Chondrocyte (in vitro differentiated cells): ENCODE measurements at regions not wholly inside any gene's neighbourhood (a gene's known extent, or its start where the extent isn't known, plus 50 kb on each side); places are given as distances from the start of the nearest gene placed in this dataset.

Source experiments
- DNase-seq: peaks from one replicate; pipeline ENCODE4 v3.0.0; 2021; ENCODE audit warnings: mixed read lengths, low spot score
- H3K27ac Mint-ChIP-seq: one replicate; pipeline ENCODE4 v1.8.0; 2021; ENCODE audit warnings: mild to moderate bottlenecking, moderate library complexity, mixed read lengths; ENCODE audit not compliant: unreplicated experiment
- H3K27me3 Mint-ChIP-seq: 2 replicates; pipeline ENCODE4 v1.8.0; 2021; ENCODE audit warnings: low read depth, mixed read lengths
- H3K36me3 Mint-ChIP-seq: 2 replicates; pipeline ENCODE4 v1.8.0; 2021; ENCODE audit warnings: low read depth, mixed read lengths
- H3K4me1 Mint-ChIP-seq: 2 replicates; pipeline ENCODE4 v1.8.0; 2021; ENCODE audit warnings: low read depth, mild to moderate bottlenecking, mixed read lengths
- H3K4me3 Mint-ChIP-seq: one replicate; pipeline ENCODE4 v1.8.0; 2021; ENCODE audit warnings: mild to moderate bottlenecking, moderate library complexity, mixed read lengths; ENCODE audit not compliant: unreplicated experiment
- H3K9me3 Mint-ChIP-seq: 2 replicates; pipeline ENCODE4 v1.8.0; 2021; ENCODE audit warnings: low read depth, mixed read lengths
- CTCF ChIP-seq: fragments of 200-600 bp; sonication (generic); IDR thresholded peaks from 2 replicates; pipeline ENCODE4 v1.5.0; 2021; ENCODE audit warnings: antibody characterized with exemption, mild to moderate bottlenecking, moderate library complexity

- Mint-ChIP-seq H3K27me3 (peaks cover 4% of the 10 kb centered on the region), H3K4me1 (no peaks in the 10 kb centered on the region), H3K36me3 (no peaks in the 10 kb centered on the region), H3K4me3 (no peak overlapping the region), H3K9me3 (peaks cover 2% of the 10 kb centered on the region), H3K27ac (no peak overlapping the region)
- no peak for DNase-seq
- no peak for TF ChIP-seq CTCF
Measured at GRCh38 chr18:54004828-54005227, 219.6 kb downstream of the MBD2 start.

GRCh38 chr18:54003195-54003594, 221.3 kb downstream of the MBD2 start:
- Mint-ChIP-seq H3K27me3 (peaks cover 4% of the 10 kb centered on the region), H3K9me3 (peaks cover 2% of the 10 kb centered on the region), H3K27ac (no peak overlapping the region), H3K36me3 (no peaks in the 10 kb centered on the region), H3K4me3 (no peak overlapping the region), H3K4me1 (no peaks in the 10 kb centered on the region)
- DNase-seq = no peak
- TF ChIP-seq CTCF = no peak

GRCh38 chr18:53997064-53997463, 227.4 kb downstream of the MBD2 start:
- H3K9me3 Mint-ChIP-seq = no peaks in the 10 kb centered on the region
- no peaks in the 10 kb centered on the region for H3K27me3 Mint-ChIP-seq
- H3K27ac Mint-ChIP-seq = no peak overlapping the region
- no peak overlapping the region for H3K4me3 Mint-ChIP-seq
- H3K36me3 Mint-ChIP-seq = no peaks in the 10 kb centered on the region
- TF ChIP-seq CTCF = no peak
- no peaks in the 10 kb centered on the region for H3K4me1 Mint-ChIP-seq
- DNase-seq = no peak

- Mint-ChIP-seq H3K9me3 (no peaks in the 10 kb centered on the region), H3K4me3 (no peak overlapping the region), H3K27me3 (no peaks in the 10 kb centered on the region), H3K27ac (no peak overlapping the region), H3K36me3 (no peaks in the 10 kb centered on the region), H3K4me1 (peaks cover 2% of the 10 kb centered on the region)
- TF ChIP-seq CTCF = no peak
- DNase-seq = no peak
Measured at GRCh38 chr18:53994016-53994415, 230.5 kb downstream of the MBD2 start.

GRCh38 chr18:53991805-53992204, 232.7 kb downstream of the MBD2 start:
- no peaks in the 10 kb centered on the region for H3K27me3 Mint-ChIP-seq
- no peaks in the 10 kb centered on the region for H3K9me3 Mint-ChIP-seq
- H3K4me1 Mint-ChIP-seq = peaks cover 2% of the 10 kb centered on the region
- no peak for DNase-seq
- no peak for TF ChIP-seq CTCF
- no peak overlapping the region for H3K4me3 Mint-ChIP-seq
- H3K27ac Mint-ChIP-seq = no peak overlapping the region
- H3K36me3 Mint-ChIP-seq = no peaks in the 10 kb centered on the region
